ENCODE measurements at regions not wholly inside any gene's neighbourhood (a gene's known extent, or its start where the extent isn't known, plus 50 kb on each side); places are given as distances from the start of the nearest gene placed in this dataset.

DNA sequence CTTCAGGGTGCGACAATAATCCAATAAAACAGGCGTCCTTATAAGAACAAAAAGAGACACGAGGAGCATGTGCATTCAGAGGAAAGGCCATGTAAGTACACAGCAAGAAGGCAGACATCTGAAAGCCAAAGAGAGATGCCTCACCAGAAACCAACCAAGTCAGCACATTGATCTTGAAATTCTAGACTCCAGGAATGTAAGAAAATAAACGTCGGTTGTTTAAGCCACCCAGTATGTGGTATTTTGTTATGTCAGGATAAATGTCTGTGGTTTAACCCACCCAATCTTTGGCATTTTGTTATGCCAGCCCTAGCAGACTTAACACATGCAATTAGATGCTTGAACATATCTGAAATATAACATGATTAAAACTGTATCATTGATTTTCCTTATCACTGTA is 452.0 kb downstream of the SLITRK6 start:
- Mint-ChIP-seq H3K27ac (no peak overlapping the region), H3K4me1 (no peaks in the 10 kb centered on the region), H3K36me3 (ENCODE audit: low read depth) (no peaks in the 10 kb centered on the region), H3K4me3 (no peak overlapping the region), H3K9me3 (peaks cover 6% of the 10 kb centered on the region), H3K27me3 (no peaks in the 10 kb centered on the region)
- TF ChIP-seq, protein P1, sequence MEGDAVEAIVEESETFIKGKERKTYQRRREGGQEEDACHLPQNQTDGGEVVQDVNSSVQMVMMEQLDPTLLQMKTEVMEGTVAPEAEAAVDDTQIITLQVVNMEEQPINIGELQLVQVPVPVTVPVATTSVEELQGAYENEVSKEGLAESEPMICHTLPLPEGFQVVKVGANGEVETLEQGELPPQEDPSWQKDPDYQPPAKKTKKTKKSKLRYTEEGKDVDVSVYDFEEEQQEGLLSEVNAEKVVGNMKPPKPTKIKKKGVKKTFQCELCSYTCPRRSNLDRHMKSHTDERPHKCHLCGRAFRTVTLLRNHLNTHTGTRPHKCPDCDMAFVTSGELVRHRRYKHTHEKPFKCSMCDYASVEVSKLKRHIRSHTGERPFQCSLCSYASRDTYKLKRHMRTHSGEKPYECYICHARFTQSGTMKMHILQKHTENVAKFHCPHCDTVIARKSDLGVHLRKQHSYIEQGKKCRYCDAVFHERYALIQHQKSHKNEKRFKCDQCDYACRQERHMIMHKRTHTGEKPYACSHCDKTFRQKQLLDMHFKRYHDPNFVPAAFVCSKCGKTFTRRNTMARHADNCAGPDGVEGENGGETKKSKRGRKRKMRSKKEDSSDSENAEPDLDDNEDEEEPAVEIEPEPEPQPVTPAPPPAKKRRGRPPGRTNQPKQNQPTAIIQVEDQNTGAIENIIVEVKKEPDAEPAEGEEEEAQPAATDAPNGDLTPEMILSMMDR (IDR thresholded peaks at IDR 0.05), result no peak
- POLR2A ChIA-PET, result no interaction called here
- CTCF ChIA-PET, result no interaction called here
- DNase-seq (no peak), ATAC-seq (ENCODE audit: low read depth) (no peak)
- intact Hi-C loops (cut with micrococcal nuclease), result no loop called here

DNA sequence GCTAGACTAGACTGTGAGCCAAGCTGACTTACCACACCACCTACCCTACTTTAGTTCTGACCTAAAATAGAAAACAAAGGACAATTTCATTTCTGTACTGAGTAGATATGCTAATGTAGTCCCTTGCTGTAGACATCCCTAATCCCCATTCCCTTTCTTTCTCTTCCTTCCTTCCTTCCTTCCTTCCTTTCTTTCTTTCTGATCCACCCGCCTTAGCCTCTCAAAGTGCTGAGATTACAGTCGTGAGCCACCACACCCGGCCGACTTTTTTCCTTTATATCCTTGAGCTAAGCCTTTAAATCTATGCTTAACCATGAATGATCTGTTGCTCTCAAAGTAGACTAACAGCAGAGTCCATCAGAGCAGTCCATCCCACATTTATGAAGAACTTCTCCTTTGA is 465.0 kb downstream of the SLITRK6 start:
- intact Hi-C loops (cut with micrococcal nuclease), result no loop called here
- Mint-ChIP-seq H3K36me3 (ENCODE audit: low read depth) (no peaks in the 10 kb centered on the region), H3K9me3 (no peaks in the 10 kb centered on the region), H3K4me1 (no peaks in the 10 kb centered on the region), H3K27me3 (no peaks in the 10 kb centered on the region), H3K4me3 (no peak overlapping the region), H3K27ac (no peak overlapping the region)
- ATAC-seq (ENCODE audit: low read depth) (no peak), DNase-seq (no peak)
- ChIA-PET CTCF (no interaction called here), POLR2A (no interaction called here)
- TF ChIP-seq, protein P1 (IDR thresholded peaks at IDR 0.05), result no peak

DNA sequence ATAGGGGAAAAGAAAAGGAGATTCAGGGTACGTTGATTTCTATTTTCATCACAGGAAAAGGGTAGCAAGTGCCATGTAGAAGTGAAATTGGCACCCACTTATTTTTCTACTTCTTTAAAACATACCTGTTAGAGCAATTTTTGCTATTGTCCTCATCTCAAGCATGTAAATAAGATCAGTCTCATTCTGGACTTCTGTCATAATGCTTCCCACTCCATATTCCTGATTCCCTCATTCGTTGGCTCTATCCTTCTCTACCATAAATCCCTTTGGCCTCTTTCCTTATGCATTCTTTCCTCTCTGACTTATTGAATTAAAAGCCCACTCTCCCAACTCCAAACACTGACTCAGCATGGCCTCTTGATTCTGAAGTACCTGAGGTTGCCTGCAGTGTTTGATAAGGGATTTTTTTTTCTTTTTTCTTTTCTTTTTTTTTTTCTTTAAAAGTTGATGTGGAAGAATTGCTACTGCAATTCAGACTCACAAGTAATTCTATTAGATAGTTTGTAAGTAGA is 465.7 kb downstream of the SLITRK6 start:
- H3K27ac Mint-ChIP-seq, result no peak overlapping the region
- no peaks in the 10 kb centered on the region for H3K27me3 Mint-ChIP-seq
- ChIA-PET POLR2A (no interaction called here), CTCF (no interaction called here)
- DNase-seq (no peak), ATAC-seq (ENCODE audit: low read depth) (no peak)
- H3K4me3 Mint-ChIP-seq, result no peak overlapping the region
- TF ChIP-seq, protein P1 (IDR thresholded peaks at IDR 0.05), result no peak
- H3K4me1 Mint-ChIP-seq, result no peaks in the 10 kb centered on the region
- no peaks in the 10 kb centered on the region for H3K9me3 Mint-ChIP-seq
- no peaks in the 10 kb centered on the region for H3K36me3 Mint-ChIP-seq (ENCODE audit: low read depth)
- intact Hi-C loops (cut with micrococcal nuclease), result no loop called here

DNA sequence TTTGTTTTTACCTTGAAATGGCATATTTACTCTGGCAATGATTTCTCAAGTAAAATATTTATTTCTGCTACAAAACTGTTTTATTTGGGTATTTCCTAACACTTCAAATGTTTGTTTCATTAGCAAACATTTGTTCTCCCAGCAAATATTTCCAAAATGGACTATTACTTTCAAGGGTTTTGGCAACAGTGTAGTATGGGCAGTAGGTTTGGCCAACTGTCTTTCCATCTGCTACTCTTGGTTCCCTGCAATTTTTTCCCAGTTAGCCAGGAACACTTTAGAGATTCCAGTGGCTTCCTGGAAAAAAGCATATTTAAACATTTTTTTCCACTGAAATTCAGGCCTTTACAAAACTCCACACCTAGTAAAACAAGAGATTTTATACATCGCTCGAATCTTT is 466.6 kb downstream of the SLITRK6 start:
- intact Hi-C loops (cut with micrococcal nuclease), result no loop called here
- Mint-ChIP-seq H3K4me1 (no peaks in the 10 kb centered on the region), H3K27me3 (no peaks in the 10 kb centered on the region), H3K9me3 (no peaks in the 10 kb centered on the region), H3K4me3 (no peak overlapping the region), H3K27ac (no peak overlapping the region), H3K36me3 (ENCODE audit: low read depth) (no peaks in the 10 kb centered on the region)
- ATAC-seq (ENCODE audit: low read depth), result no peak
- POLR2A ChIA-PET, result no interaction called here
- CTCF ChIA-PET, result no interaction called here
- DNase-seq, result no peak
- TF ChIP-seq, protein P1 (IDR thresholded peaks at IDR 0.05), result no peak

DNA sequence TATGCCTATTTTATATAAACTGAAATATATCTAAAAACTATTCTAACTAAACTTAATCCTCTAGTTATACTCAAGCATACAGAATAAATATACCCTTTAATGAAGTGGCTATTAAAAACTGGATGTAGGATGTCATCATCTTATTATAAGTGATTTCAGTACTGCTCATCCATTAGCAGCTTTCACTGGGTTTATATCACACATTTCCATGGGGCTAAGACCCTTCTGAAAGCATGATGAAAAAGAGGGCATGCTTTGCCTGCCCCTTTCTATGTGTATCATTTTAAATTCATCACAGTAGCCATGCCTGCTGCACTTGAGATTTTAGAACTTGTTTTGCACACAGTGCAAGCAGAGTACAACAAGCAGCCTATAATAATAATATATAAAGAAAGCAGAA is 477.5 kb downstream of the SLITRK6 start:
- H3K27me3 Mint-ChIP-seq, result no peaks in the 10 kb centered on the region
- TF ChIP-seq, protein P1 (IDR thresholded peaks at IDR 0.05), result no peak
- no peak overlapping the region for H3K27ac Mint-ChIP-seq
- intact Hi-C loops (cut with micrococcal nuclease), result no loop called here
- no peaks in the 10 kb centered on the region for H3K36me3 Mint-ChIP-seq (ENCODE audit: low read depth)
- CTCF ChIA-PET, result no interaction called here
- H3K9me3 Mint-ChIP-seq, result peaks cover 3% of the 10 kb centered on the region
- ATAC-seq (ENCODE audit: low read depth) (no peak), DNase-seq (no peak)
- POLR2A ChIA-PET, result no interaction called here
- H3K4me1 Mint-ChIP-seq, result no peaks in the 10 kb centered on the region
- H3K4me3 Mint-ChIP-seq, result no peak overlapping the region

All from activated B cell treated with CpG ODN at 0.5 μM for 24 hours (primary cell).